HepG2 (cell line): ENCODE measurements at regions not wholly inside any gene's neighbourhood (a gene's known extent, or its start where the extent isn't known, plus 50 kb on each side); places are given as distances from the start of the nearest gene placed in this dataset.

ENCODE experiments used
- DNMT1 ChIP-seq: sonication (generic); formaldehyde crosslinking; IDR thresholded peaks from 2 replicates; pipeline ENCODE4 v1.5.1; 2020; ENCODE audit warnings: mild to moderate bottlenecking, missing genetic modification reagents
- FOXP1 ChIP-seq, 2 experiments: fragments of 450-650 bp in 1 of 2; IDR thresholded peaks; 2 replicates each; pipeline ENCODE4 v1.6.1; 2017 to 2018; ENCODE audit warnings: antibody characterized with exemption in 1 of 2
- HNRNPLL ChIP-seq: fragments of 200-400 bp; formaldehyde crosslinking; IDR thresholded peaks from 2 replicates; pipeline ENCODE4 v1.6.1; 2017; ENCODE audit warnings: mild to moderate bottlenecking, low read depth, low read length; ENCODE audit not compliant: poor library complexity, severe bottlenecking
- MED8 ChIP-seq: sonication (generic); formaldehyde crosslinking; IDR thresholded peaks from 2 replicates; pipeline ENCODE4 v1.8.1; 2023; ENCODE audit warnings: mild to moderate bottlenecking, missing genetic modification reagents; ENCODE audit not compliant: insufficient replicate concordance
- NONO ChIP-seq, 2 experiments: fragments of 450-650 bp in 1 of 2; sonication (generic) in 1 of 2; formaldehyde crosslinking in 1 of 2; IDR thresholded peaks in 1 of 2; conservative IDR thresholded peaks in 1 of 2; 2 replicates each; pipeline versions ENCODE4 v1.6.1 to v1.8.0; 2017 to 2022; ENCODE audit warnings: mild to moderate bottlenecking in 1 of 2, missing genetic modification reagents in 1 of 2, moderate library complexity in 1 of 2
- PLRG1 ChIP-seq: fragments of 450-650 bp; conservative IDR thresholded peaks from 2 replicates; pipeline ENCODE4 v1.6.1; 2016
- ZBTB20 ChIP-seq: sonication (generic); formaldehyde crosslinking; IDR thresholded peaks from 2 replicates; pipeline ENCODE4 v1.8.1; 2023; ENCODE audit warnings: missing genetic modification reagents, low read depth, mild to moderate bottlenecking, borderline replicate concordance
- ZNF232 ChIP-seq: sonication (generic); formaldehyde crosslinking; IDR thresholded peaks from 2 replicates; pipeline ENCODE4 v1.4.0; 2020; ENCODE audit warnings: missing genetic modification reagents, borderline replicate concordance
- ZNF530 ChIP-seq: sonication (generic); formaldehyde crosslinking; IDR thresholded peaks from 2 replicates; pipeline ENCODE4 v1.5.0; 2020; ENCODE audit warnings: low read depth, mild to moderate bottlenecking, missing genetic modification reagents
- ZNF572 ChIP-seq: sonication (generic); formaldehyde crosslinking; IDR thresholded peaks from 2 replicates; pipeline ENCODE4 v1.5.1; 2020; ENCODE audit warnings: mild to moderate bottlenecking, missing genetic modification reagents
- ZNF777 ChIP-seq: sonication (generic); formaldehyde crosslinking; IDR thresholded peaks from 2 replicates; pipeline ENCODE4 v1.4.0; 2020; ENCODE audit warnings: missing genetic modification reagents
- ZNF780A ChIP-seq: sonication (generic); formaldehyde crosslinking; IDR thresholded peaks from 2 replicates; pipeline ENCODE4 v1.8.0; 2022; ENCODE audit warnings: mild to moderate bottlenecking, missing genetic modification reagents, moderate library complexity
- ZNF790 ChIP-seq: sonication (generic); formaldehyde crosslinking; IDR thresholded peaks from 2 replicates; pipeline ENCODE4 v1.8.0; 2022; ENCODE audit warnings: missing genetic modification reagents, mild to moderate bottlenecking, borderline replicate concordance
- TF ChIP-seq, protein P1 (sequence below): sonication (generic); formaldehyde crosslinking; IDR thresholded peaks from 2 replicates; pipeline ENCODE4 v1.8.1; 2022; ENCODE audit warnings: low read depth, mild to moderate bottlenecking, missing genetic modification reagents
- TF ChIP-seq, protein P2 (sequence below): sonication (generic); formaldehyde crosslinking; IDR thresholded peaks from 2 replicates; pipeline ENCODE4 v1.4.0; 2020; ENCODE audit warnings: missing genetic modification reagents
- TF ChIP-seq, protein P3 (sequence below): sonication (generic); formaldehyde crosslinking; IDR thresholded peaks from 2 replicates; pipeline ENCODE4 v1.8.1; 2023; ENCODE audit warnings: mild to moderate bottlenecking, missing genetic modification reagents, borderline replicate concordance
- TF ChIP-seq, protein P4 (sequence below): IDR thresholded peaks from 2 replicates; pipeline ENCODE4 v1.6.1; 2016; ENCODE audit warnings: low read depth, control low read depth
- TF ChIP-seq, protein P5 (sequence below): sonication (generic); formaldehyde crosslinking; IDR thresholded peaks from 2 replicates; pipeline ENCODE4 v1.4.0; 2020; ENCODE audit warnings: mild to moderate bottlenecking, missing genetic modification reagents
- TF ChIP-seq, protein P6 (sequence below): sonication (generic); formaldehyde crosslinking; IDR thresholded peaks from 2 replicates; pipeline ENCODE4 v1.5.1; 2020; ENCODE audit warnings: missing genetic modification reagents, mild to moderate bottlenecking, borderline replicate concordance
- TF ChIP-seq, protein P7 (sequence below): sonication (generic); formaldehyde crosslinking; IDR thresholded peaks from 2 replicates; pipeline ENCODE4 v1.4.0; 2020; ENCODE audit warnings: mild to moderate bottlenecking, missing genetic modification reagents

DNA sequence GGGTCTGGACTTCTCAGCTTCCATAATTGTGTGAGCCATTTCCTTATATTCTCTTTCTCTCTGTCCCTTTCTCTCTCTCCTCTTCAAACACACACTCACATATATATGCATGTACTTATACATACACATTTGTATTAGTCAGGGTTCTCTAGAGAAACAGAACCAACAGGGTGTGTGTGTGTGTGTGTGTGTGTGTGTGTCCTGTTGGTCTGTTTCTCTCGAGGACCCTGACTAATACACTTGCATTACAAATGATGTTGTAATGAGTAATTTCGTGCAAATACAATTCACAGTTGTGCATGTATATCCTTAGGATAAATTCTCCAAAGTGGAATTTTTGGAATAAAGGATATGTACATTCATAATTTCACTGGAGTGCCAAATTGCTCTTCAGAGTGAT, 115.3 kb downstream of the NPIPB5 start (continued):
- TF ChIP-seq, protein P1, sequence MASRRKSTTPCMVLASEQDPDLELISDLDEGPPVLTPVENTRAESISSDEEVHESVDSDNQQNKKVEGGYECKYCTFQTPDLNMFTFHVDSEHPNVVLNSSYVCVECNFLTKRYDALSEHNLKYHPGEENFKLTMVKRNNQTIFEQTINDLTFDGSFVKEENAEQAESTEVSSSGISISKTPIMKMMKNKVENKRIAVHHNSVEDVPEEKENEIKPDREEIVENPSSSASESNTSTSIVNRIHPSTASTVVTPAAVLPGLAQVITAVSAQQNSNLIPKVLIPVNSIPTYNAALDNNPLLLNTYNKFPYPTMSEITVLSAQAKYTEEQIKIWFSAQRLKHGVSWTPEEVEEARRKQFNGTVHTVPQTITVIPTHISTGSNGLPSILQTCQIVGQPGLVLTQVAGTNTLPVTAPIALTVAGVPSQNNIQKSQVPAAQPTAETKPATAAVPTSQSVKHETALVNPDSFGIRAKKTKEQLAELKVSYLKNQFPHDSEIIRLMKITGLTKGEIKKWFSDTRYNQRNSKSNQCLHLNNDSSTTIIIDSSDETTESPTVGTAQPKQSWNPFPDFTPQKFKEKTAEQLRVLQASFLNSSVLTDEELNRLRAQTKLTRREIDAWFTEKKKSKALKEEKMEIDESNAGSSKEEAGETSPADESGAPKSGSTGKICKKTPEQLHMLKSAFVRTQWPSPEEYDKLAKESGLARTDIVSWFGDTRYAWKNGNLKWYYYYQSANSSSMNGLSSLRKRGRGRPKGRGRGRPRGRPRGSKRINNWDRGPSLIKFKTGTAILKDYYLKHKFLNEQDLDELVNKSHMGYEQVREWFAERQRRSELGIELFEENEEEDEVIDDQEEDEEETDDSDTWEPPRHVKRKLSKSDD = no peak
- TF ChIP-seq ZNF780A (CRISPR knock-in tag) (no peak), MED8 (CRISPR knock-in tag) (no peak), ZNF530 (CRISPR knock-in tag) (no peak), ZNF232 (CRISPR knock-in tag) (no peak), NONO (IDR thresholded peaks at IDR 0.05) (0 out of 2 replicates have a peak, but pooled peaks have one; percentile 29), NONO (CRISPR knock-in tag; conservative IDR thresholded peaks at IDR 0.05) (no peak), DNMT1 (no peak), ZNF777 (CRISPR knock-in tag) (no peak), ZNF572 (CRISPR knock-in tag) (no peak), ZBTB20 (CRISPR knock-in tag) (no peak), FOXP1 (IDR thresholded peaks at IDR 0.05) (peak; percentile 36; the same call in 1 of the 2 replicates), FOXP1 (CRISPR knock-in tag; IDR thresholded peaks at IDR 0.05) (no peak), ZNF790 (CRISPR knock-in tag) (no peak), HNRNPLL (no peak), PLRG1 (0 out of 2 replicates have a peak, but pooled peaks have one; percentile 37)
- TF ChIP-seq, protein P2, sequence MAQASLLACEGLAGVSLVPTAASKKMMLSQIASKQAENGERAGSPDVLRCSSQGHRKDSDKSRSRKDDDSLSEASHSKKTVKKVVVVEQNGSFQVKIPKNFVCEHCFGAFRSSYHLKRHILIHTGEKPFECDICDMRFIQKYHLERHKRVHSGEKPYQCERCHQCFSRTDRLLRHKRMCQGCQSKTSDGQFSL = no peak
- TF ChIP-seq, protein P3, sequence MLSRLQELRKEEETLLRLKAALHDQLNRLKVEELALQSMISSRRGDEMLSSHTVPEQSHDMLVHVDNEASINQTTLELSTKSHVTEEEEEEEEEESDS (CRISPR knock-in tag) = no peak
- TF ChIP-seq, protein P4, sequence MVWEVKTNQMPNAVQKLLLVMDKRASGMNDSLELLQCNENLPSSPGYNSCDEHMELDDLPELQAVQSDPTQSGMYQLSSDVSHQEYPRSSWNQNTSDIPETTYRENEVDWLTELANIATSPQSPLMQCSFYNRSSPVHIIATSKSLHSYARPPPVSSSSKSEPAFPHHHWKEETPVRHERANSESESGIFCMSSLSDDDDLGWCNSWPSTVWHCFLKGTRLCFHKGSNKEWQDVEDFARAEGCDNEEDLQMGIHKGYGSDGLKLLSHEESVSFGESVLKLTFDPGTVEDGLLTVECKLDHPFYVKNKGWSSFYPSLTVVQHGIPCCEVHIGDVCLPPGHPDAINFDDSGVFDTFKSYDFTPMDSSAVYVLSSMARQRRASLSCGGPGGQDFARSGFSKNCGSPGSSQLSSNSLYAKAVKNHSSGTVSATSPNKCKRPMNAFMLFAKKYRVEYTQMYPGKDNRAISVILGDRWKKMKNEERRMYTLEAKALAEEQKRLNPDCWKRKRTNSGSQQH = no peak
- TF ChIP-seq, protein P5, sequence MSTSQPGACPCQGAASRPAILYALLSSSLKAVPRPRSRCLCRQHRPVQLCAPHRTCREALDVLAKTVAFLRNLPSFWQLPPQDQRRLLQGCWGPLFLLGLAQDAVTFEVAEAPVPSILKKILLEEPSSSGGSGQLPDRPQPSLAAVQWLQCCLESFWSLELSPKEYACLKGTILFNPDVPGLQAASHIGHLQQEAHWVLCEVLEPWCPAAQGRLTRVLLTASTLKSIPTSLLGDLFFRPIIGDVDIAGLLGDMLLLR (CRISPR knock-in tag) = no peak
- TF ChIP-seq, protein P6, sequence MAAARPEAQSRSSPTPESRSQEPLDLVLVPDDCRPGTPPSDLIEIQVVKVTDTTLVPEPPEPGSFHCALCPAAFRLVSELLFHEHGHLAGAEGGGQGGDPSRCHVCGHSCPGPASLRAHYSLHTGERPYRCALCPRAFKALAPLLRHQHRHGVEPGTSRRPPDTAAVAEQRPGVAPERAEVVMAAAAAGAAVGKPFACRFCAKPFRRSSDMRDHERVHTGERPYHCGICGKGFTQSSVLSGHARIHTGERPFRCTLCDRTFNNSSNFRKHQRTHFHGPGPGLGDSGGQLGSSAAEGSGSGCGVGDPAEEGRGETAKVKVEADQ = no peak
- TF ChIP-seq, protein P7, sequence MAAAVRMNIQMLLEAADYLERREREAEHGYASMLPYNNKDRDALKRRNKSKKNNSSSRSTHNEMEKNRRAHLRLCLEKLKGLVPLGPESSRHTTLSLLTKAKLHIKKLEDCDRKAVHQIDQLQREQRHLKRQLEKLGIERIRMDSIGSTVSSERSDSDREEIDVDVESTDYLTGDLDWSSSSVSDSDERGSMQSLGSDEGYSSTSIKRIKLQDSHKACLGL = no peak
